Mesenchymal stem cell (in vitro differentiated cells and primary cell): ENCODE measurements at regions not wholly inside any gene's neighbourhood (a gene's known extent, or its start where the extent isn't known, plus 50 kb on each side); places are given as distances from the start of the nearest gene placed in this dataset.

ENCODE experiments used
- DNase-seq: peaks from one replicate; pipeline ENCODE4 v3.0.0-alpha.2; 2013
- H2AFZ ChIP-seq: one replicate; pipeline ENCODE4 v1.6.1; 2013; ENCODE audit warnings: low read depth, mild to moderate bottlenecking, control low read depth, inconsistent platforms, low read length, moderate library complexity
- H2AK5ac ChIP-seq: 2 replicates; pipeline ENCODE4 v1.6.1; 2013; ENCODE audit warnings: low read length, moderate library complexity, mild to moderate bottlenecking, inconsistent platforms; ENCODE audit not compliant: severe bottlenecking
- H2BK120ac ChIP-seq: one replicate; pipeline ENCODE4 v1.6.1; 2013; ENCODE audit warnings: low read depth, mild to moderate bottlenecking, inconsistent platforms, low read length, moderate library complexity
- H2BK12ac ChIP-seq, 2 experiments: one replicate each; pipeline ENCODE4 v1.6.1; 2013; ENCODE audit warnings: inconsistent platforms in 2 of 2, low read length in 2 of 2, mild to moderate bottlenecking in 2 of 2, moderate library complexity in 2 of 2, control low read depth in 1 of 2
- H2BK15ac ChIP-seq: one replicate; pipeline ENCODE4 v1.6.1; 2013; ENCODE audit warnings: mild to moderate bottlenecking, low read depth, inconsistent platforms; ENCODE audit not compliant: poor library complexity, severe bottlenecking
- H2BK5ac ChIP-seq: 2 replicates; pipeline ENCODE4 v1.6.1; 2013; ENCODE audit warnings: low read depth, mild to moderate bottlenecking, low read length, control low read depth, inconsistent platforms; ENCODE audit not compliant: poor library complexity, severe bottlenecking
- H3K14ac ChIP-seq, 2 experiments: one replicate each; pipeline ENCODE4 v1.6.1; 2013; ENCODE audit warnings: inconsistent platforms in 2 of 2, low read length in 2 of 2, control low read depth in 1 of 2, mild to moderate bottlenecking in 1 of 2, moderate library complexity in 1 of 2
- H3K18ac ChIP-seq, 2 experiments: one replicate each; pipeline ENCODE4 v1.6.1; 2013; ENCODE audit warnings: inconsistent platforms in 2 of 2, low read length in 2 of 2, control low read depth in 1 of 2, low read depth in 1 of 2, mild to moderate bottlenecking in 1 of 2
- H3K23ac ChIP-seq, 2 experiments: one replicate each; pipeline ENCODE4 v1.6.1; 2013; ENCODE audit warnings: inconsistent platforms in 2 of 2, low read length in 2 of 2, mild to moderate bottlenecking in 2 of 2, moderate library complexity in 2 of 2, control low read depth in 1 of 2
- H3K27ac ChIP-seq: 2 replicates; pipeline ENCODE4 v1.5.1; 2013; ENCODE audit warnings: mild to moderate bottlenecking, moderate library complexity, low read length, control low read depth, inconsistent platforms; ENCODE audit not compliant: poor library complexity, severe bottlenecking
- H3K27me3 ChIP-seq, 2 experiments: 2 replicates each; pipeline versions ENCODE4 v1.6.1 to v1.7.0; 2013; ENCODE audit warnings: low read length in 2 of 2, mild to moderate bottlenecking in 2 of 2, moderate library complexity in 2 of 2, control low read depth in 1 of 2, inconsistent platforms in 1 of 2; ENCODE audit not compliant: control insufficient read depth in 1 of 2, insufficient read depth in 1 of 2
- H3K36me3 ChIP-seq, 2 experiments: 2 replicates each; pipeline versions ENCODE4 v1.6.1 to v1.7.0; 2013; ENCODE audit warnings: low read length in 2 of 2, control low read depth in 1 of 2, inconsistent platforms in 1 of 2, low read depth in 1 of 2, mild to moderate bottlenecking in 1 of 2; ENCODE audit not compliant: insufficient read depth in 2 of 2, control insufficient read depth in 1 of 2
- H3K4ac ChIP-seq, 2 experiments: one replicate each; pipeline ENCODE4 v1.6.1; 2013; ENCODE audit warnings: inconsistent platforms in 2 of 2, low read length in 2 of 2, mild to moderate bottlenecking in 2 of 2, moderate library complexity in 2 of 2, control low read depth in 1 of 2, low read depth in 1 of 2
- H3K4me1 ChIP-seq: 2 replicates; pipeline ENCODE4 v1.6.1; 2013; ENCODE audit warnings: low read depth, low read length, control low read depth; ENCODE audit not compliant: control insufficient read depth, insufficient read depth
- H3K4me2 ChIP-seq: 2 replicates; pipeline ENCODE4 v1.6.1; 2013; ENCODE audit warnings: low read length, mild to moderate bottlenecking, inconsistent platforms; ENCODE audit not compliant: poor library complexity, severe bottlenecking
- H3K4me3 ChIP-seq, 2 experiments: 2 replicates each; pipeline versions ENCODE4 v1.5.1 to v1.7.0; 2013; ENCODE audit warnings: low read length in 2 of 2, mild to moderate bottlenecking in 2 of 2, control low read depth in 1 of 2, low read depth in 1 of 2; ENCODE audit not compliant: insufficient read depth in 1 of 2
- H3K79me1 ChIP-seq: replicated peaks from 2 replicates; pipeline ENCODE4 v1.6.1; 2013; ENCODE audit warnings: mild to moderate bottlenecking, control low read depth, low read length, inconsistent platforms; ENCODE audit not compliant: poor library complexity, severe bottlenecking
- H3K9ac ChIP-seq: 2 replicates; pipeline ENCODE4 v1.7.0; 2013; ENCODE audit warnings: mild to moderate bottlenecking, low read length, moderate library complexity
- H3K9me3 ChIP-seq: 2 replicates; pipeline ENCODE4 v1.7.0; 2013; ENCODE audit warnings: mild to moderate bottlenecking, low read length; ENCODE audit not compliant: control insufficient read depth
- H4K8ac ChIP-seq: one replicate; pipeline ENCODE4 v1.6.1; 2013; ENCODE audit warnings: inconsistent platforms, mild to moderate bottlenecking, low read length, moderate library complexity
- H4K91ac ChIP-seq: one replicate; pipeline ENCODE4 v1.6.1; 2013; ENCODE audit warnings: mild to moderate bottlenecking, low read length, inconsistent platforms
- WGBS: methylation state at CpG from one replicate; pipeline ENCODE4 v1.1.7; 2013; ENCODE audit warnings: mixed read lengths; 5-methylcytosine and 5-hydroxymethylcytosine counted together

DNA sequence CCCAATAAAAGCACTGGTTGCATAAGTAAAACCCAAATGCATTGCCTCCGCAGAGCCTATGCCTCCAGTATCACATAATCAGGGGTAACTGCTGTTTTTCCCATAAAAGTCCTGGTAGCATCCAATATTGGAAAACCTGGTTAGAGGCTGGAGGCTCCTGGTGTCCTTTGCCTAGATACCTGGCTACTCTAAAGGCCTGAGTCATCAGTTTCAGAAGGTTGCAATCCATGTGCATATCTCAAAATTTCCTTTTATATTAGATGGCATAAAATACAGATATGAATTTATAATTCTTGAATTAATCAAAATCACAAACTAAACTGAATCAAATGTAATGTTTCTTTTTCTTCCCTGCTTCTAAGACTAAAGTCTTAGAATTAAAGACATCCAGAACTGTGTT is 164.2 kb upstream of the DCN start:
- H2AFZ ChIP-seq, result no peak overlapping the region
- no peak overlapping the region for H3K18ac ChIP-seq
- peak overlapping the region in 1 of 2 experiments; percentile 16 for H3K4ac ChIP-seq
- H2BK15ac ChIP-seq, result no peak overlapping the region
- 100% methylated on average over 1 of the region's 1 CpG for WGBS
- H3K9ac ChIP-seq, result no peak overlapping the region
- no peak overlapping the region for H3K27ac ChIP-seq
- no peaks in the 10 kb centered on the region for H3K4me1 ChIP-seq
- no peak overlapping the region for H2BK120ac ChIP-seq
- H3K36me3 ChIP-seq, result no peaks in the 10 kb centered on the region
- H3K4me3 ChIP-seq, result no peak overlapping the region
- no peak for DNase-seq
- no peak overlapping the region for H4K91ac ChIP-seq
- no peak overlapping the region for H2BK12ac ChIP-seq
- H2AK5ac ChIP-seq, result no peak overlapping the region
- H3K79me1 ChIP-seq, result no peaks in the 10 kb centered on the region
- H4K8ac ChIP-seq, result no peak overlapping the region
- no peak overlapping the region for H2BK5ac ChIP-seq
- H3K9me3 ChIP-seq, result no peaks in the 10 kb centered on the region
- H3K4me2 ChIP-seq, result no peak overlapping the region
- no peak overlapping the region for H3K14ac ChIP-seq
- no peak overlapping the region for H3K23ac ChIP-seq
- H3K27me3 ChIP-seq, result no peaks in the 10 kb centered on the region

- no peaks in the 10 kb centered on the region for H3K79me1 ChIP-seq
- H2BK12ac ChIP-seq, result no peak overlapping the region
- no peak overlapping the region for H3K23ac ChIP-seq
- no peaks in the 10 kb centered on the region for H3K27me3 ChIP-seq
- no peak overlapping the region for H4K91ac ChIP-seq
- no peak overlapping the region for H2BK5ac ChIP-seq
- WGBS, result 97% methylated on average over 2 of the region's 2 CpGs
- H3K14ac ChIP-seq, result no peak overlapping the region
- no peaks in the 10 kb centered on the region for H3K36me3 ChIP-seq
- no peak overlapping the region for H2BK120ac ChIP-seq
- no peak for DNase-seq
- no peak overlapping the region for H3K4me3 ChIP-seq
- H3K4me2 ChIP-seq, result no peak overlapping the region
- no peak overlapping the region for H4K8ac ChIP-seq
- H3K18ac ChIP-seq, result peak overlapping the region in 1 of 2 experiments; percentile 33
- H3K4ac ChIP-seq, result no peak overlapping the region
- H2BK15ac ChIP-seq, result no peak overlapping the region
- no peak overlapping the region for H2AK5ac ChIP-seq
- no peak overlapping the region for H2AFZ ChIP-seq
- no peaks in the 10 kb centered on the region for H3K9me3 ChIP-seq
- no peak overlapping the region for H3K27ac ChIP-seq
- H3K9ac ChIP-seq, result no peak overlapping the region
- no peaks in the 10 kb centered on the region for H3K4me1 ChIP-seq
Observed at GRCh38 chr12:91344408-91344807, 161.8 kb upstream of the DCN start.

- no peaks in the 10 kb centered on the region for H3K27me3 ChIP-seq
- H4K91ac ChIP-seq, result no peak overlapping the region
- H3K4me3 ChIP-seq, result no peak overlapping the region
- no peaks in the 10 kb centered on the region for H3K79me1 ChIP-seq
- no peaks in the 10 kb centered on the region for H3K36me3 ChIP-seq
- no peak overlapping the region for H2BK15ac ChIP-seq
- no peaks in the 10 kb centered on the region for H3K4me1 ChIP-seq
- H4K8ac ChIP-seq, result no peak overlapping the region
- no peak overlapping the region for H3K23ac ChIP-seq
- H2BK120ac ChIP-seq, result no peak overlapping the region
- H3K9ac ChIP-seq, result no peak overlapping the region
- H3K14ac ChIP-seq, result no peak overlapping the region
- H3K27ac ChIP-seq, result no peak overlapping the region
- no peak overlapping the region for H2BK12ac ChIP-seq
- no peak overlapping the region for H2AK5ac ChIP-seq
- H3K4me2 ChIP-seq, result no peak overlapping the region
- H2AFZ ChIP-seq, result no peak overlapping the region
- no peak overlapping the region for H2BK5ac ChIP-seq
- H3K9me3 ChIP-seq, result no peaks in the 10 kb centered on the region
- WGBS, result no CpG with 5 or more reads among the region's 2 CpGs
- DNase-seq, result no peak
- H3K18ac ChIP-seq, result no peak overlapping the region
- no peak overlapping the region for H3K4ac ChIP-seq
Observed at GRCh38 chr12:91343010-91343409, 160.4 kb upstream of the DCN start.

GRCh38 chr12:91339106-91339505 is 156.5 kb upstream of the DCN start:
- Histone ChIP-seq H3K4ac (no peak overlapping the region), H3K4me3 (no peak overlapping the region), H3K36me3 (no peaks in the 10 kb centered on the region), H2BK5ac (no peak overlapping the region), H3K4me1 (no peaks in the 10 kb centered on the region), H4K8ac (no peak overlapping the region), H2BK120ac (no peak overlapping the region), H3K18ac (no peak overlapping the region), H2AK5ac (no peak overlapping the region), H3K14ac (no peak overlapping the region), H2BK15ac (no peak overlapping the region), H3K79me1 (no peaks in the 10 kb centered on the region), H3K9ac (no peak overlapping the region), H3K27ac (no peak overlapping the region), H3K4me2 (no peak overlapping the region), H2BK12ac (no peak overlapping the region), H3K9me3 (no peaks in the 10 kb centered on the region), H3K23ac (no peak overlapping the region), H3K27me3 (no peaks in the 10 kb centered on the region), H2AFZ (no peak overlapping the region), H4K91ac (no peak overlapping the region)
- no peak for DNase-seq
- WGBS, result 60% methylated on average over 1 of the region's 2 CpGs
